ENCODE measurements at regions not wholly inside any gene's neighbourhood (a gene's known extent, or its start where the extent isn't known, plus 50 kb on each side); places are given as distances from the start of the nearest gene placed in this dataset.

DNA sequence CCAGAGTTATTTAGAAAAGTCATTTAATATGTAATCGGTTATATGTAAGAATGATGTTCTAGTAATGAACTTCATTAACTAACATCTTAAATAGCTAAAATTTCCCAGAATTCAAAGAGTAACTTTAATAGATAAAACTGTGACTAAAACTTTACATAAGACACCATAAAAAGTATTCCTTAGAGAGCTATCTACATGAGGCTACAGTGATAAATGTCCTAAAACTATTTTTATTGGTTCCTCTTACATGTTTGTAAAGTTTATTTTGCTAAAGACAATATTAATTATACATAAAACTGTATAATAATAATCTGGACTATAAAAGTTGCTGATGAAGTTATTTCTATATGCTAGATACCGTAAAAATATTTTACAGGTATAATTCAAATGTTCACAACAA is 897.7 kb upstream of the EPHA5 start:
- TF ChIP-seq, protein P1, sequence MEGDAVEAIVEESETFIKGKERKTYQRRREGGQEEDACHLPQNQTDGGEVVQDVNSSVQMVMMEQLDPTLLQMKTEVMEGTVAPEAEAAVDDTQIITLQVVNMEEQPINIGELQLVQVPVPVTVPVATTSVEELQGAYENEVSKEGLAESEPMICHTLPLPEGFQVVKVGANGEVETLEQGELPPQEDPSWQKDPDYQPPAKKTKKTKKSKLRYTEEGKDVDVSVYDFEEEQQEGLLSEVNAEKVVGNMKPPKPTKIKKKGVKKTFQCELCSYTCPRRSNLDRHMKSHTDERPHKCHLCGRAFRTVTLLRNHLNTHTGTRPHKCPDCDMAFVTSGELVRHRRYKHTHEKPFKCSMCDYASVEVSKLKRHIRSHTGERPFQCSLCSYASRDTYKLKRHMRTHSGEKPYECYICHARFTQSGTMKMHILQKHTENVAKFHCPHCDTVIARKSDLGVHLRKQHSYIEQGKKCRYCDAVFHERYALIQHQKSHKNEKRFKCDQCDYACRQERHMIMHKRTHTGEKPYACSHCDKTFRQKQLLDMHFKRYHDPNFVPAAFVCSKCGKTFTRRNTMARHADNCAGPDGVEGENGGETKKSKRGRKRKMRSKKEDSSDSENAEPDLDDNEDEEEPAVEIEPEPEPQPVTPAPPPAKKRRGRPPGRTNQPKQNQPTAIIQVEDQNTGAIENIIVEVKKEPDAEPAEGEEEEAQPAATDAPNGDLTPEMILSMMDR (conservative IDR thresholded peaks at IDR 0.05; ENCODE audit: low read length): no peak
- no peak for TF ChIP-seq EZH2phosphoT487 (IDR thresholded peaks at IDR 0.05; ENCODE audit: borderline replicate concordance)
